NCI-H2107 treated with DMSO at 0.1 percent for 48 hours (cell line): ENCODE measurements at regions not wholly inside any gene's neighbourhood (a gene's known extent, or its start where the extent isn't known, plus 50 kb on each side); places are given as distances from the start of the nearest gene placed in this dataset.
"Not testable (repeated sequence)": the region's sequence is repeated elsewhere in the genome, so short reads cannot be mapped to it uniquely, and the experiment has no call there.

Source experiments
- DNase-seq: peaks from one replicate; lab custom pipeline; 2025; ENCODE audit not compliant: unreplicated experiment; lab: John Stamatoyannopoulos, UW

GRCh38 chr3:4069796-4070195 lies 233.4 kb upstream of the SETMAR start:
- DNase-seq: no peak

- no peak for DNase-seq
These were observed 231.5 kb upstream of the SETMAR start for GRCh38 chr3:4071481-4072184.

- DNase-seq: not testable (repeated sequence)
These were observed 225.9 kb upstream of the SETMAR start for GRCh38 chr3:4077278-4077677.

GRCh38 chr3:4077950-4078349 lies 225.2 kb upstream of the SETMAR start:
- no peak for DNase-seq

GRCh38 chr3:4078903-4079302 lies 224.3 kb upstream of the SETMAR start:
- no peak for DNase-seq

GRCh38 chr3:4079339-4080195 lies 223.6 kb upstream of the SETMAR start:
- no peak for DNase-seq

GRCh38 chr3:4083225-4084015 lies 219.7 kb upstream of the SETMAR start:
- DNase-seq: no peak

- no peak for DNase-seq
These were observed 218.9 kb upstream of the SETMAR start for GRCh38 chr3:4084271-4084670.

- DNase-seq: not testable (repeated sequence)
These were observed 216.5 kb upstream of the SETMAR start for GRCh38 chr3:4086662-4087061.

GRCh38 chr3:4091786-4092185 lies 211.4 kb upstream of the SETMAR start:
- no peak for DNase-seq

- DNase-seq: no peak
These were observed 205.4 kb upstream of the SETMAR start for GRCh38 chr3:4097801-4098200.

- DNase-seq: no peak
These were observed 203.6 kb upstream of the SETMAR start for GRCh38 chr3:4099607-4100006.

- DNase-seq: no peak
These were observed 195.7 kb upstream of the SETMAR start for GRCh38 chr3:4107430-4107829.

GRCh38 chr3:4113811-4114522 lies 189.2 kb upstream of the SETMAR start:
- no peak for DNase-seq

- DNase-seq: no peak
These were observed 184.1 kb upstream of the SETMAR start for GRCh38 chr3:4119119-4119518.

GRCh38 chr3:4125576-4125975 lies 177.6 kb upstream of the SETMAR start:
- no peak for DNase-seq

- no peak for DNase-seq
These were observed 164.9 kb upstream of the SETMAR start for GRCh38 chr3:4138150-4138785.

GRCh38 chr3:4138786-4139431 lies 164.3 kb upstream of the SETMAR start:
- no peak for DNase-seq

GRCh38 chr3:4139462-4140140 lies 163.6 kb upstream of the SETMAR start:
- DNase-seq: no peak
